ENCODE measurements at regions not wholly inside any gene's neighbourhood (a gene's known extent, or its start where the extent isn't known, plus 50 kb on each side); places are given as distances from the start of the nearest gene placed in this dataset.

- no peaks in the 10 kb centered on the region for H3K4me1 ChIP-seq (ENCODE audit: control insufficient read depth, insufficient read depth, low read length)
- H3K27me3 ChIP-seq (ENCODE audit: control insufficient read depth, insufficient read depth, low read length), result peaks cover 47% of the 10 kb centered on the region
- no peak overlapping the region for H3K4me3 ChIP-seq (ENCODE audit: low read depth, low read length)
- no peaks in the 10 kb centered on the region for H3K36me3 ChIP-seq (ENCODE audit: control insufficient read depth, insufficient read depth, low read length)
- no peaks in the 10 kb centered on the region for H3K9me3 ChIP-seq (ENCODE audit: control insufficient read depth, insufficient read depth, low read length)
- H3K9ac ChIP-seq (ENCODE audit: low read depth, low read length), result no peak overlapping the region
Measured at GRCh38 chr5:176172246-176172645, 66.0 kb upstream of the SIMC1 start.

GRCh38 chr5:176173647-176174046, 64.6 kb upstream of the SIMC1 start:
- H3K4me3 ChIP-seq (ENCODE audit: low read depth, low read length), result no peak overlapping the region
- peaks cover 47% of the 10 kb centered on the region for H3K27me3 ChIP-seq (ENCODE audit: control insufficient read depth, insufficient read depth, low read length)
- H3K9me3 ChIP-seq (ENCODE audit: control insufficient read depth, insufficient read depth, low read length), result peaks cover 3% of the 10 kb centered on the region
- H3K4me1 ChIP-seq (ENCODE audit: control insufficient read depth, insufficient read depth, low read length), result no peaks in the 10 kb centered on the region
- H3K36me3 ChIP-seq (ENCODE audit: control insufficient read depth, insufficient read depth, low read length), result no peaks in the 10 kb centered on the region
- H3K9ac ChIP-seq (ENCODE audit: low read depth, low read length), result no peak overlapping the region

- no peak overlapping the region for H3K9ac ChIP-seq (ENCODE audit: low read depth, low read length)
- no peaks in the 10 kb centered on the region for H3K4me1 ChIP-seq (ENCODE audit: control insufficient read depth, insufficient read depth, low read length)
- peaks cover 50% of the 10 kb centered on the region for H3K27me3 ChIP-seq (ENCODE audit: control insufficient read depth, insufficient read depth, low read length)
- H3K36me3 ChIP-seq (ENCODE audit: control insufficient read depth, insufficient read depth, low read length), result no peaks in the 10 kb centered on the region
- no peak overlapping the region for H3K4me3 ChIP-seq (ENCODE audit: low read depth, low read length)
- H3K9me3 ChIP-seq (ENCODE audit: control insufficient read depth, insufficient read depth, low read length), result peaks cover 3% of the 10 kb centered on the region
Measured at GRCh38 chr5:176174345-176175025, 63.7 kb upstream of the SIMC1 start.

- H3K4me3 ChIP-seq (ENCODE audit: low read depth, low read length), result no peak overlapping the region
- H3K4me1 ChIP-seq (ENCODE audit: control insufficient read depth, insufficient read depth, low read length), result no peaks in the 10 kb centered on the region
- H3K36me3 ChIP-seq (ENCODE audit: control insufficient read depth, insufficient read depth, low read length), result no peaks in the 10 kb centered on the region
- peaks cover 3% of the 10 kb centered on the region for H3K9me3 ChIP-seq (ENCODE audit: control insufficient read depth, insufficient read depth, low read length)
- H3K9ac ChIP-seq (ENCODE audit: low read depth, low read length), result no peak overlapping the region
- peaks cover 46% of the 10 kb centered on the region for H3K27me3 ChIP-seq (ENCODE audit: control insufficient read depth, insufficient read depth, low read length)
Measured at GRCh38 chr5:176175101-176175852, 62.9 kb upstream of the SIMC1 start.

GRCh38 chr5:176176231-176176630, 62.0 kb upstream of the SIMC1 start:
- H3K9ac ChIP-seq (ENCODE audit: low read depth, low read length), result no peak overlapping the region

GRCh38 chr5:176178789-176179188, 59.4 kb upstream of the SIMC1 start:
- Histone ChIP-seq H3K36me3 (ENCODE audit: control insufficient read depth, insufficient read depth, low read length) (no peaks in the 10 kb centered on the region), H3K27me3 (ENCODE audit: control insufficient read depth, insufficient read depth, low read length) (peaks cover 37% of the 10 kb centered on the region), H3K4me3 (ENCODE audit: low read depth, low read length) (no peak overlapping the region), H3K9me3 (ENCODE audit: control insufficient read depth, insufficient read depth, low read length) (peaks cover 3% of the 10 kb centered on the region), H3K4me1 (ENCODE audit: control insufficient read depth, insufficient read depth, low read length) (no peaks in the 10 kb centered on the region), H3K9ac (ENCODE audit: low read depth, low read length) (no peak overlapping the region)

More at GRCh38 chr5:176176231-176176630, 62.0 kb upstream of the SIMC1 start:
- H3K36me3 ChIP-seq (ENCODE audit: control insufficient read depth, insufficient read depth, low read length), result no peaks in the 10 kb centered on the region
- H3K4me3 ChIP-seq (ENCODE audit: low read depth, low read length), result no peak overlapping the region
- H3K9me3 ChIP-seq (ENCODE audit: control insufficient read depth, insufficient read depth, low read length), result peaks cover 3% of the 10 kb centered on the region
- H3K4me1 ChIP-seq (ENCODE audit: control insufficient read depth, insufficient read depth, low read length), result no peaks in the 10 kb centered on the region
- peaks cover 37% of the 10 kb centered on the region for H3K27me3 ChIP-seq (ENCODE audit: control insufficient read depth, insufficient read depth, low read length)

- H3K27me3 ChIP-seq (ENCODE audit: control insufficient read depth, insufficient read depth, low read length), result peaks cover 23% of the 10 kb centered on the region
- no peaks in the 10 kb centered on the region for H3K4me1 ChIP-seq (ENCODE audit: control insufficient read depth, insufficient read depth, low read length)
- H3K9ac ChIP-seq (ENCODE audit: low read depth, low read length), result no peak overlapping the region
- H3K36me3 ChIP-seq (ENCODE audit: control insufficient read depth, insufficient read depth, low read length), result no peaks in the 10 kb centered on the region
- peaks cover 3% of the 10 kb centered on the region for H3K9me3 ChIP-seq (ENCODE audit: control insufficient read depth, insufficient read depth, low read length)
- H3K4me3 ChIP-seq (ENCODE audit: low read depth, low read length), result no peak overlapping the region
Measured at GRCh38 chr5:176180339-176180738, 57.9 kb upstream of the SIMC1 start.

GRCh38 chr5:176180781-176181180, 57.4 kb upstream of the SIMC1 start:
- Histone ChIP-seq H3K27me3 (ENCODE audit: control insufficient read depth, insufficient read depth, low read length) (peaks cover 19% of the 10 kb centered on the region), H3K9me3 (ENCODE audit: control insufficient read depth, insufficient read depth, low read length) (peaks cover 3% of the 10 kb centered on the region), H3K36me3 (ENCODE audit: control insufficient read depth, insufficient read depth, low read length) (no peaks in the 10 kb centered on the region), H3K4me3 (ENCODE audit: low read depth, low read length) (no peak overlapping the region), H3K4me1 (ENCODE audit: control insufficient read depth, insufficient read depth, low read length) (no peaks in the 10 kb centered on the region), H3K9ac (ENCODE audit: low read depth, low read length) (no peak overlapping the region)

GRCh38 chr5:176181271-176181855, 56.9 kb upstream of the SIMC1 start:
- H3K4me1 ChIP-seq (ENCODE audit: control insufficient read depth, insufficient read depth, low read length), result no peaks in the 10 kb centered on the region
- no peak overlapping the region for H3K4me3 ChIP-seq (ENCODE audit: low read depth, low read length)
- H3K9ac ChIP-seq (ENCODE audit: low read depth, low read length), result no peak overlapping the region
- H3K27me3 ChIP-seq (ENCODE audit: control insufficient read depth, insufficient read depth, low read length), result peaks cover 13% of the 10 kb centered on the region
- no peaks in the 10 kb centered on the region for H3K36me3 ChIP-seq (ENCODE audit: control insufficient read depth, insufficient read depth, low read length)
- peaks cover 3% of the 10 kb centered on the region for H3K9me3 ChIP-seq (ENCODE audit: control insufficient read depth, insufficient read depth, low read length)

- no peaks in the 10 kb centered on the region for H3K4me1 ChIP-seq (ENCODE audit: control insufficient read depth, insufficient read depth, low read length)
- H3K27me3 ChIP-seq (ENCODE audit: control insufficient read depth, insufficient read depth, low read length), result peaks cover 7% of the 10 kb centered on the region
- H3K4me3 ChIP-seq (ENCODE audit: low read depth, low read length), result no peak overlapping the region
- no peak overlapping the region for H3K9ac ChIP-seq (ENCODE audit: low read depth, low read length)
- peaks cover 1% of the 10 kb centered on the region for H3K9me3 ChIP-seq (ENCODE audit: control insufficient read depth, insufficient read depth, low read length)
- no peaks in the 10 kb centered on the region for H3K36me3 ChIP-seq (ENCODE audit: control insufficient read depth, insufficient read depth, low read length)
Measured at GRCh38 chr5:176183321-176184074, 54.7 kb upstream of the SIMC1 start.

- Histone ChIP-seq H3K9me3 (ENCODE audit: control insufficient read depth, insufficient read depth, low read length) (no peaks in the 10 kb centered on the region), H3K4me3 (ENCODE audit: low read depth, low read length) (no peak overlapping the region), H3K9ac (ENCODE audit: low read depth, low read length) (no peak overlapping the region), H3K4me1 (ENCODE audit: control insufficient read depth, insufficient read depth, low read length) (no peaks in the 10 kb centered on the region), H3K36me3 (ENCODE audit: control insufficient read depth, insufficient read depth, low read length) (no peaks in the 10 kb centered on the region), H3K27me3 (ENCODE audit: control insufficient read depth, insufficient read depth, low read length) (peaks cover 6% of the 10 kb centered on the region)
Measured at GRCh38 chr5:176184608-176185132, 53.6 kb upstream of the SIMC1 start.

Data from iPS-15b (cell line).